ENCODE measurements at regions not wholly inside any gene's neighbourhood (a gene's known extent, or its start where the extent isn't known, plus 50 kb on each side); places are given as distances from the start of the nearest gene placed in this dataset.
"Not testable (repeated sequence)": the region's sequence is repeated elsewhere in the genome, so short reads cannot be mapped to it uniquely, and the experiment has no call there.

GRCh38 chr9:67711429-67711828 lies 147.3 kb upstream of the ANKRD20A1 start:
- not testable (repeated sequence) for TF ChIP-seq ZFX (IDR thresholded peaks at IDR 0.05); POLR2A (IDR thresholded peaks at IDR 0.05; ENCODE audit: borderline replicate concordance, extremely low read depth, insufficient read depth, insufficient read length); CTCF (IDR thresholded peaks at IDR 0.05 in 2 of 3, conservative IDR thresholded peaks at IDR 0.05 in 1 of 3; ENCODE audit: borderline replicate concordance in 1 of 3, insufficient read depth in 1 of 3, low read depth in 2 of 3, low read length in 2 of 3)
